Ishikawa (cell line): ENCODE measurements at regions not wholly inside any gene's neighbourhood (a gene's known extent, or its start where the extent isn't known, plus 50 kb on each side); places are given as distances from the start of the nearest gene placed in this dataset.

ENCODE experiments used
- CEBPB ChIP-seq: IDR thresholded peaks from 2 replicates; pipeline ENCODE4 v1.6.1; 2012
- CREB1 ChIP-seq: IDR thresholded peaks from 2 replicates; pipeline ENCODE4 v1.6.1; 2012; ENCODE audit warnings: low read depth
- EGR1 ChIP-seq: IDR thresholded peaks from 2 replicates; pipeline ENCODE4 v1.6.1; 2012
- EP300 ChIP-seq: IDR thresholded peaks from 2 replicates; pipeline ENCODE4 v1.6.1; 2012; ENCODE audit warnings: borderline replicate concordance
- FOXM1 ChIP-seq: IDR thresholded peaks from 2 replicates; pipeline ENCODE4 v1.6.1; 2012; ENCODE audit warnings: low read depth, borderline replicate concordance
- MAX ChIP-seq: IDR thresholded peaks from 2 replicates; pipeline ENCODE4 v1.6.1; 2012
- NFIC ChIP-seq: IDR thresholded peaks from 2 replicates; pipeline ENCODE4 v1.6.1; 2012
- RAD21 ChIP-seq: IDR thresholded peaks from 2 replicates; pipeline ENCODE4 v1.6.1; 2012; ENCODE audit warnings: low read depth
- REST ChIP-seq: IDR thresholded peaks from 2 replicates; pipeline ENCODE4 v1.6.1; 2012; ENCODE audit warnings: low read depth, mild to moderate bottlenecking
- TAF1 ChIP-seq: IDR thresholded peaks from 2 replicates; pipeline ENCODE4 v1.6.1; 2012; ENCODE audit warnings: low read depth, mild to moderate bottlenecking
- TCF12 ChIP-seq: IDR thresholded peaks from 2 replicates; pipeline ENCODE4 v1.6.1; 2012; ENCODE audit warnings: low read depth
- TEAD4 ChIP-seq: IDR thresholded peaks from 2 replicates; pipeline ENCODE4 v1.6.1; 2012
- USF1 ChIP-seq: IDR thresholded peaks from 2 replicates; pipeline ENCODE4 v1.6.1; 2012
- YY1 ChIP-seq: IDR thresholded peaks from 2 replicates; pipeline ENCODE4 v1.6.1; 2012; ENCODE audit warnings: low read depth
- ZBTB7A ChIP-seq: IDR thresholded peaks from 2 replicates; pipeline ENCODE4 v1.6.1; 2012; ENCODE audit warnings: low read depth

- TF ChIP-seq EP300 (no peak), TEAD4 (no peak), FOXM1 (no peak)
Observed at GRCh38 chr4:37132975-37133360, 111.6 kb upstream of the NWD2 start.

- TF ChIP-seq EGR1 (no peak), FOXM1 (no peak), EP300 (no peak), MAX (no peak), YY1 (no peak), NFIC (no peak)
Observed at GRCh38 chr4:37138019-37138653, 106.4 kb upstream of the NWD2 start.

- no peak for TF ChIP-seq NFIC
Observed at GRCh38 chr4:37138789-37139188, 105.8 kb upstream of the NWD2 start.

GRCh38 chr4:37139987-37140386 lies 104.6 kb upstream of the NWD2 start:
- TF ChIP-seq REST, result no peak
- no peak for TF ChIP-seq YY1
- no peak for TF ChIP-seq CEBPB
- TF ChIP-seq TAF1, result no peak
- TF ChIP-seq ZBTB7A, result no peak
- no peak for TF ChIP-seq USF1
- TF ChIP-seq EP300, result no peak
- no peak for TF ChIP-seq TEAD4

GRCh38 chr4:37146260-37146659 lies 98.3 kb upstream of the NWD2 start:
- TF ChIP-seq FOXM1 (no peak), TAF1 (no peak), TCF12 (no peak), MAX (no peak), ZBTB7A (no peak)

GRCh38 chr4:37157476-37158167 lies 86.9 kb upstream of the NWD2 start:
- no peak for TF ChIP-seq RAD21
- no peak for TF ChIP-seq CREB1
- TF ChIP-seq ZBTB7A, result no peak
- no peak for TF ChIP-seq TEAD4
- no peak for TF ChIP-seq TAF1
- TF ChIP-seq NFIC, result no peak
- no peak for TF ChIP-seq EP300
- no peak for TF ChIP-seq USF1
- no peak for TF ChIP-seq EGR1
- TF ChIP-seq CEBPB, result no peak
- no peak for TF ChIP-seq FOXM1
- no peak for TF ChIP-seq TCF12
- TF ChIP-seq MAX, result no peak
- no peak for TF ChIP-seq REST
- no peak for TF ChIP-seq YY1

GRCh38 chr4:37160653-37161052 lies 83.9 kb upstream of the NWD2 start:
- no peak for TF ChIP-seq NFIC
- TF ChIP-seq USF1, result no peak
- no peak for TF ChIP-seq CREB1
- no peak for TF ChIP-seq EP300
- no peak for TF ChIP-seq MAX
- no peak for TF ChIP-seq FOXM1
- TF ChIP-seq TEAD4, result no peak
- TF ChIP-seq RAD21, result no peak
- no peak for TF ChIP-seq YY1
- no peak for TF ChIP-seq TCF12
